Tibial nerve (tissue), 4 donors: ENCODE measurements at regions not wholly inside any gene's neighbourhood (a gene's known extent, or its start where the extent isn't known, plus 50 kb on each side); places are given as distances from the start of the nearest gene placed in this dataset.
"Not testable (repeated sequence)": the region's sequence is repeated elsewhere in the genome, so short reads cannot be mapped to it uniquely, and the experiment has no call there.

Experiments used
- EP300 ChIP-seq, 2 donors: sonication (generic); formaldehyde crosslinking; IDR thresholded peaks; one replicate each; pipeline ENCODE4 v1.6.1; 2017; ENCODE audit warnings: antibody characterized with exemption in 2 of 2, mild to moderate bottlenecking in 1 of 2
- POLR2A ChIP-seq, 2 donors: fragments of 450-650 bp; IDR thresholded peaks; one replicate each; pipeline ENCODE4 v1.6.1; 2017; ENCODE audit warnings: antibody characterized with exemption in 2 of 2, mild to moderate bottlenecking in 2 of 2, moderate library complexity in 2 of 2
- TF ChIP-seq, protein P1 (sequence below), 5 experiments: fragments of 200-600 bp in 3 of 5; fragments of 450-650 bp in 2 of 5; sonication (generic) in 3 of 5; IDR thresholded peaks; one replicate each; pipeline ENCODE4 v1.5.1; 2016 to 2019; ENCODE audit warnings: antibody characterized with exemption in 5 of 5, mild to moderate bottlenecking in 3 of 5, moderate library complexity in 2 of 5

- TF ChIP-seq, protein P1, sequence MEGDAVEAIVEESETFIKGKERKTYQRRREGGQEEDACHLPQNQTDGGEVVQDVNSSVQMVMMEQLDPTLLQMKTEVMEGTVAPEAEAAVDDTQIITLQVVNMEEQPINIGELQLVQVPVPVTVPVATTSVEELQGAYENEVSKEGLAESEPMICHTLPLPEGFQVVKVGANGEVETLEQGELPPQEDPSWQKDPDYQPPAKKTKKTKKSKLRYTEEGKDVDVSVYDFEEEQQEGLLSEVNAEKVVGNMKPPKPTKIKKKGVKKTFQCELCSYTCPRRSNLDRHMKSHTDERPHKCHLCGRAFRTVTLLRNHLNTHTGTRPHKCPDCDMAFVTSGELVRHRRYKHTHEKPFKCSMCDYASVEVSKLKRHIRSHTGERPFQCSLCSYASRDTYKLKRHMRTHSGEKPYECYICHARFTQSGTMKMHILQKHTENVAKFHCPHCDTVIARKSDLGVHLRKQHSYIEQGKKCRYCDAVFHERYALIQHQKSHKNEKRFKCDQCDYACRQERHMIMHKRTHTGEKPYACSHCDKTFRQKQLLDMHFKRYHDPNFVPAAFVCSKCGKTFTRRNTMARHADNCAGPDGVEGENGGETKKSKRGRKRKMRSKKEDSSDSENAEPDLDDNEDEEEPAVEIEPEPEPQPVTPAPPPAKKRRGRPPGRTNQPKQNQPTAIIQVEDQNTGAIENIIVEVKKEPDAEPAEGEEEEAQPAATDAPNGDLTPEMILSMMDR (IDR thresholded peaks at IDR 0.05), result not testable (repeated sequence)
- not testable (repeated sequence) for TF ChIP-seq EP300, POLR2A (IDR thresholded peaks at IDR 0.05)
These were observed 97.8 kb downstream of the ALG1L2 start for GRCh38 chr3:130179353-130179970.
